ENCODE measurements at regions not wholly inside any gene's neighbourhood (a gene's known extent, or its start where the extent isn't known, plus 50 kb on each side); places are given as distances from the start of the nearest gene placed in this dataset.
"Not testable (repeated sequence)": the region's sequence is repeated elsewhere in the genome, so short reads cannot be mapped to it uniquely, and the experiment has no call there.

DNA sequence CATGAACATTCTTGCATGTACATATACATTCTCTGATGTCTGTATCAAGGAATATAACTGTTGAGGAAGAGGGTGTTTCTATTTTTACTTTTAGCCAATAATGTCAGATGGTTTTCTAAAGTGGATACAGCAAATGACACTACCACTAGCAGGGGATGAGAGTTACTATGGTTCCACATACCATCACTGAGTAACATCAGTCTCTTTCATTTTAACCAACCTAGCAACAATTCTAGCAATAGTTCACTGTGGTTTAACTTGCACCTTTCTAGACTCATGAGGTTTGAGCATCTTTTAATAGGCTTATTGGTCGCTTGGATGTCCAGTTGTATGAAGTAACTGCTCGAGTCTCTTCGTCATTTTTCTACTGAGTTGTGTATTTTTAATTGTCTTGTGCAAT is 68.5 kb upstream of the ZNF746 start:
- Mint-ChIP-seq H3K27me3 (no peaks in the 10 kb centered on the region), H3K4me1 (peaks cover 26 to 55% (median 46%) of the 10 kb centered on the region in 3 donors), H3K4me3 (no peak overlapping the region), H3K9me3 (peaks cover 3 to 24% (median 13%) of the 10 kb centered on the region in 5 donors), H3K36me3 (peaks cover 28 to 78% (median 43%) of the 10 kb centered on the region in 3 donors), H3K27ac (peak overlapping the region in 4 of 8 donors; percentile 5 to 71 (median 58))
- Histone ChIP-seq H3K4me1 (ENCODE audit: insufficient read depth, low read length) (no peaks in the 10 kb centered on the region), H3K27me3 (ENCODE audit: insufficient read depth, low read length, poor library complexity, severe bottlenecking) (no peaks in the 10 kb centered on the region), H3K36me3 (ENCODE audit: insufficient read depth, low read length) (peaks cover 9% of the 10 kb centered on the region), H3K9me3 (ENCODE audit: low read length) (peaks cover 5% of the 10 kb centered on the region), H3K4me3 (ENCODE audit: low read length) (no peak overlapping the region), H3K27ac (ENCODE audit: low read depth, low read length) (no peak overlapping the region)
- ChIA-PET POLR2A (no interaction called here), CTCF (no interaction called here)
- no peak for DNase-seq

- Mint-ChIP-seq H3K36me3 (peaks cover 26 to 79% (median 33%) of the 10 kb centered on the region in 3 donors), H3K27me3 (no peaks in the 10 kb centered on the region), H3K4me3 (no peak overlapping the region), H3K27ac (peak overlapping the region in 2 of 8 donors; percentile 6 to 47), H3K4me1 (peaks cover 31 to 52% (median 49%) of the 10 kb centered on the region in 3 donors), H3K9me3 (peaks cover 2 to 20% (median 9%) of the 10 kb centered on the region in 5 donors)
- H3K4me1 ChIP-seq (ENCODE audit: insufficient read depth, low read length) = no peaks in the 10 kb centered on the region
- POLR2A ChIA-PET = no interaction called here
- H3K27ac ChIP-seq (ENCODE audit: low read depth, low read length) = no peak overlapping the region
- H3K9me3 ChIP-seq (ENCODE audit: low read length) = peaks cover 5% of the 10 kb centered on the region
- H3K36me3 ChIP-seq (ENCODE audit: insufficient read depth, low read length) = peaks cover 14% of the 10 kb centered on the region
- no peak overlapping the region for H3K4me3 ChIP-seq (ENCODE audit: low read length)
- no peak for DNase-seq
- no peaks in the 10 kb centered on the region for H3K27me3 ChIP-seq (ENCODE audit: insufficient read depth, low read length, poor library complexity, severe bottlenecking)
- CTCF ChIA-PET = interaction anchor here (1.4 kb wide), 1 partner anchor 59 kb away, joined by 4 read pairs; no protein-coding TSS in a partner anchor
Observed at GRCh38 chr7:149565096-149565382, 67.4 kb upstream of the ZNF746 start.

GRCh38 chr7:149564340-149565095 is 66.9 kb upstream of the ZNF746 start:
- CTCF ChIA-PET = interaction anchor here (1.4 kb wide), 1 partner anchor 60 kb away, joined by 4 read pairs; no protein-coding TSS in a partner anchor
- H3K27ac ChIP-seq (ENCODE audit: low read depth, low read length) = no peak overlapping the region
- peaks cover 2 to 15% (median 4%) of the 10 kb centered on the region in 5 donors for H3K9me3 Mint-ChIP-seq
- H3K36me3 ChIP-seq (ENCODE audit: insufficient read depth, low read length) = peaks cover 10% of the 10 kb centered on the region
- H3K27me3 Mint-ChIP-seq = no peaks in the 10 kb centered on the region
- H3K36me3 Mint-ChIP-seq = peaks cover 25 to 78% (median 28%) of the 10 kb centered on the region in 3 donors
- H3K4me3 Mint-ChIP-seq = no peak overlapping the region
- H3K4me1 ChIP-seq (ENCODE audit: insufficient read depth, low read length) = no peaks in the 10 kb centered on the region
- no peaks in the 10 kb centered on the region for H3K27me3 ChIP-seq (ENCODE audit: insufficient read depth, low read length, poor library complexity, severe bottlenecking)
- H3K4me1 Mint-ChIP-seq = peaks cover 32 to 51% (median 49%) of the 10 kb centered on the region in 3 donors
- H3K9me3 ChIP-seq (ENCODE audit: low read length) = peaks cover 2% of the 10 kb centered on the region
- peak overlapping the region in 4 of 8 donors; percentile 6 to 47 (median 34) for H3K27ac Mint-ChIP-seq
- H3K4me3 ChIP-seq (ENCODE audit: low read length) = no peak overlapping the region
- POLR2A ChIA-PET = no interaction called here
- no peak for DNase-seq

DNA sequence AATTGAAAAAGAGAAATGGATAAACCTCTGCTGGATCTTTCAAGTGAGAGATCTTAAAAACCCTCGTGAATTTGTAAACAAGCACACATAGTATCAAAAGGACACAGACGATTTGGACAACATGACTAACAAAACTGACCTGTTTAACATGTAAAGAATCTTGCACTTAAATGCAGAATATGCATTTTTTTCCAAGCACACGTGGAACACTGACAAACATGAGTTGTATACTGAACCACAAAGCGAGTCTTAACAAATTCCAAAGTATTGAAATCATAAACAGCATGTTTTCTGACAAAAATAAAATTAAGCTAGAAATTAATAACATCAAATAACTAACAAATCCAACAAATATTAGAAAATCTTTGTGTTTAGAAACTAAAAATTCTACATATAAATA is 65.0 kb upstream of the ZNF746 start:
- Histone ChIP-seq H3K27me3 (ENCODE audit: insufficient read depth, low read length, poor library complexity, severe bottlenecking) (no peaks in the 10 kb centered on the region), H3K36me3 (ENCODE audit: insufficient read depth, low read length) (peaks cover 7% of the 10 kb centered on the region), H3K4me3 (ENCODE audit: low read length) (no peak overlapping the region), H3K27ac (ENCODE audit: low read depth, low read length) (no peak overlapping the region), H3K9me3 (ENCODE audit: low read length) (no peaks in the 10 kb centered on the region), H3K4me1 (ENCODE audit: insufficient read depth, low read length) (no peaks in the 10 kb centered on the region)
- POLR2A ChIA-PET = no interaction called here
- H3K9me3 Mint-ChIP-seq = peaks cover 0 to 8% (median 0%) of the 10 kb centered on the region in 5 donors
- H3K36me3 Mint-ChIP-seq = peaks cover 15 to 79% (median 21%) of the 10 kb centered on the region in 3 donors
- no peaks in the 10 kb centered on the region for H3K27me3 Mint-ChIP-seq
- DNase-seq = no peak
- no peak overlapping the region for H3K4me3 Mint-ChIP-seq
- peak overlapping the region in 2 of 8 donors; percentile 18 to 40 for H3K27ac Mint-ChIP-seq
- peaks cover 32 to 45% (median 38%) of the 10 kb centered on the region in 3 donors for H3K4me1 Mint-ChIP-seq
- CTCF ChIA-PET = no interaction called here

DNA sequence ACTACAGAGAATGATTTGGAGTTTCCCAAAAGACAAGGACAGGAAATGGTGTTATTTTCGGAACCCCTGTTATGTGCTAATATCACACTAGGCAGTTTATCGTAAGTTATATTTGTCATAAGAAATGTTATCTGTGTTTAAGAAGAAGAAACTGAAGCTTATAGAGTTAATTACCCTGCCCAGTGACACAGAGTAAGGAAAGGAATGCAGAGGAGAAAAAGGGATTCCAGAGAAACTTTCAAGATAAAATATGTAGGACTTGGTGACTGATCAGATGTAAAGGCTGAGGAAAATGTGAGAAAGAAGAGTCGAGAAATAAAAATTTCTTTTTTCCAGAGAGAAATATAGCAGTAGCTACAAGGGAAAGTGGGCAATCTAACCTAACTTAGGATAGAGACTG is 63.5 kb upstream of the ZNF746 start:
- Mint-ChIP-seq H3K4me1 (peaks cover 23 to 33% (median 27%) of the 10 kb centered on the region in 3 donors), H3K36me3 (peaks cover 18 to 78% (median 20%) of the 10 kb centered on the region in 3 donors), H3K27ac (peak overlapping the region in 4 of 8 donors; percentile 20 to 74 (median 34)), H3K4me3 (no peak overlapping the region), H3K27me3 (no peaks in the 10 kb centered on the region), H3K9me3 (peaks cover 0 to 8% (median 0%) of the 10 kb centered on the region in 5 donors)
- Histone ChIP-seq H3K27me3 (ENCODE audit: insufficient read depth, low read length, poor library complexity, severe bottlenecking) (no peaks in the 10 kb centered on the region), H3K4me3 (ENCODE audit: low read length) (no peak overlapping the region), H3K36me3 (ENCODE audit: insufficient read depth, low read length) (peaks cover 7% of the 10 kb centered on the region), H3K27ac (ENCODE audit: low read depth, low read length) (no peak overlapping the region), H3K9me3 (ENCODE audit: low read length) (no peaks in the 10 kb centered on the region), H3K4me1 (ENCODE audit: insufficient read depth, low read length) (no peaks in the 10 kb centered on the region)
- ChIA-PET CTCF (no interaction called here), POLR2A (no interaction called here)
- no peak for DNase-seq

DNA sequence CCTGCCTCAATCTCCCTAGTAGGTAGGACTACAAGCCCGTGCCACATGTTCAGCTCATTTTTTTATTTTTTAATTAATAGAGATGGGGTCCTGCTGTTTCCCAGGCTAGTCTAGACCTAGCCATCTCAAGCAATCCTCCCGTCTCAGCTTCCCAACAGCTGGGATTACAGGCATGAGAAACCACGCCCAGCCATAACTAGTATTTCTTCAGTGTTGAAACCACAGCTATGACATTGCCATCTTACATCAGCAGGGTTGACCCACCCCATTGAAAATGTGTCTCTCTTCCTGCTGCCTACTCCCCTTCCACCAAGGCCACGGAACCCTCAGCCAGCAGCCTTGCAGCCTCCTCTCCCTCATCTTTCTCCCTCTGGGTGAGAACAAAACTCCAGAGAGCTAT is 62.1 kb upstream of the ZNF746 start:
- no peaks in the 10 kb centered on the region for H3K9me3 ChIP-seq (ENCODE audit: low read length)
- H3K36me3 Mint-ChIP-seq = peaks cover 8 to 70% (median 16%) of the 10 kb centered on the region in 3 donors
- no peaks in the 10 kb centered on the region for H3K4me1 ChIP-seq (ENCODE audit: insufficient read depth, low read length)
- no peak overlapping the region for H3K4me3 ChIP-seq (ENCODE audit: low read length)
- H3K27ac Mint-ChIP-seq = peak overlapping the region in 2 of 8 donors; percentile 30 to 51
- H3K27me3 ChIP-seq (ENCODE audit: insufficient read depth, low read length, poor library complexity, severe bottlenecking) = no peaks in the 10 kb centered on the region
- H3K4me3 Mint-ChIP-seq = no peak overlapping the region
- POLR2A ChIA-PET = no interaction called here
- peaks cover 13 to 22% (median 21%) of the 10 kb centered on the region in 3 donors for H3K4me1 Mint-ChIP-seq
- peaks cover 7% of the 10 kb centered on the region for H3K36me3 ChIP-seq (ENCODE audit: insufficient read depth, low read length)
- H3K27me3 Mint-ChIP-seq = no peaks in the 10 kb centered on the region
- no peak overlapping the region for H3K27ac ChIP-seq (ENCODE audit: low read depth, low read length)
- H3K9me3 Mint-ChIP-seq = peaks cover 0 to 4% (median 0%) of the 10 kb centered on the region in 5 donors
- no peak for DNase-seq
- CTCF ChIA-PET = no interaction called here

DNA sequence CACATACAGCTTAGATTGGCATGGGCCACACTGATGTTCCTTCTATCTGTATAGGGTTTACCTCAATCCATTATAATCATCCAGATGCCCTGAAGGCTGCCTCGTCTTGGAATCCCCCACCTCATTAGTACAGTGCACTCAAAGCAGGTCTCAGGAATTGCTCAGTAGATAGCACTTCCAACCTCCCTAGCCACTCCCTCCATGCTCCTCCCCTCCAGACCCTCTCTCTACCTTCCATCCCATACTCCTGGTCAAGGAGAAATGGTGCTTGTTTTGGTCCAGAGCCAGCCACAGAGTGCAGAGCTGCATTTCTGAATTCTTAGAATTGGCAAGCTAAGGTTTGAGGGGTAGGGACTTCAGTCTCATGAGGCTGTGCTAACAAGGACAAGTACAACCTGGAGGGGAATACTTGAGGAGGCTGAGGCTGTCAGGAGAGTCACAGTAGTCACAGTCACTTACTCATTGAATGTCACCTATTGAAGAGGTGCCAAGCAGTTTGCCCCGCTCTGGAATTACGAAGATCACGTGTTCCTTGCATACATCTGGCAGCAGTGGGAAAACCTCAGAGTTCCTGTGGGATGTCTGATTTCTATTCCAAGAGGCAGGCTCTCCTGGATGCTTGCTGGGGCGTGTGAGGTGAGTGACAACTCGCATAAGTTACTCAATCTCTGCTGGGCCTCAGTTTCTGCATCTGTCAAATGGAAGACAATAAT is 60.7 kb upstream of the ZNF746 start:
- Histone ChIP-seq H3K36me3 (ENCODE audit: insufficient read depth, low read length) (peaks cover 7% of the 10 kb centered on the region), H3K27ac (ENCODE audit: low read depth, low read length) (no peak overlapping the region), H3K9me3 (ENCODE audit: low read length) (no peaks in the 10 kb centered on the region), H3K4me3 (ENCODE audit: low read length) (no peak overlapping the region), H3K4me1 (ENCODE audit: insufficient read depth, low read length) (no peaks in the 10 kb centered on the region), H3K27me3 (ENCODE audit: insufficient read depth, low read length, poor library complexity, severe bottlenecking) (no peaks in the 10 kb centered on the region)
- Mint-ChIP-seq H3K27me3 (no peaks in the 10 kb centered on the region), H3K4me3 (no peak overlapping the region), H3K9me3 (no peaks in the 10 kb centered on the region), H3K4me1 (peaks cover 0 to 18% (median 10%) of the 10 kb centered on the region in 3 donors), H3K27ac (peak overlapping the region in 2 of 8 donors; percentile 32 to 72), H3K36me3 (peaks cover 3 to 63% (median 11%) of the 10 kb centered on the region in 3 donors)
- ChIA-PET CTCF (no interaction called here), POLR2A (no interaction called here)
- no peak for DNase-seq

GRCh38 chr7:149556525-149556924 is 58.9 kb upstream of the ZNF746 start:
- H3K27ac ChIP-seq (ENCODE audit: low read depth, low read length); H3K4me3 ChIP-seq (ENCODE audit: low read length); H3K4me1 Mint-ChIP-seq; H3K9me3 Mint-ChIP-seq; CTCF ChIA-PET; POLR2A ChIA-PET; H3K27me3 Mint-ChIP-seq; H3K4me1 ChIP-seq (ENCODE audit: insufficient read depth, low read length); H3K9me3 ChIP-seq (ENCODE audit: low read length); DNase-seq; H3K27me3 ChIP-seq (ENCODE audit: insufficient read depth, low read length, poor library complexity, severe bottlenecking); H3K4me3 Mint-ChIP-seq: not testable (repeated sequence)
- Mint-ChIP-seq H3K27ac (peak overlapping the region in 4 of 8 donors; percentile 18 to 79 (median 42)), H3K36me3 (peaks cover 13 to 68% (median 25%) of the 10 kb centered on the region in 3 donors)
- H3K36me3 ChIP-seq (ENCODE audit: insufficient read depth, low read length) = peaks cover 12% of the 10 kb centered on the region
